Stromal cell of bone marrow (primary cell): ENCODE measurements at regions not wholly inside any gene's neighbourhood (a gene's known extent, or its start where the extent isn't known, plus 50 kb on each side); places are given as distances from the start of the nearest gene placed in this dataset.

Experiments
- DNase-seq: peaks from one replicate; pipeline ENCODE4 v3.0.0-alpha.2; 2012; ENCODE audit warnings: low read depth

- no peak for DNase-seq
Measured at GRCh38 chr7:34275624-34276023, 370.3 kb downstream of the BMPER start.

- DNase-seq = no peak
Measured at GRCh38 chr7:34277016-34277802, 371.9 kb downstream of the BMPER start.

- no peak for DNase-seq
Measured at GRCh38 chr7:34277803-34278199, 372.5 kb downstream of the BMPER start.

- DNase-seq = no peak
Measured at GRCh38 chr7:34281260-34281659, 375.9 kb downstream of the BMPER start.

- DNase-seq = no peak
Measured at GRCh38 chr7:34282271-34282670, 375.7 kb upstream of the NPSR1 start.

- DNase-seq = peak; percentile 18
Measured at GRCh38 chr7:34296663-34297062, 361.4 kb upstream of the NPSR1 start.

GRCh38 chr7:34298492-34299013, 359.5 kb upstream of the NPSR1 start:
- no peak for DNase-seq

- DNase-seq = no peak
Measured at GRCh38 chr7:34299066-34299465, 359.0 kb upstream of the NPSR1 start.

- no peak for DNase-seq
Measured at GRCh38 chr7:34307540-34307939, 350.5 kb upstream of the NPSR1 start.

- no peak for DNase-seq
Measured at GRCh38 chr7:34308595-34308994, 349.4 kb upstream of the NPSR1 start.

- no peak for DNase-seq
Measured at GRCh38 chr7:34309116-34309515, 348.9 kb upstream of the NPSR1 start.

GRCh38 chr7:34309584-34309983, 348.4 kb upstream of the NPSR1 start:
- DNase-seq = no peak

GRCh38 chr7:34311591-34311990, 346.4 kb upstream of the NPSR1 start:
- DNase-seq = no peak

- DNase-seq = no peak
Measured at GRCh38 chr7:34312624-34313023, 345.4 kb upstream of the NPSR1 start.

- no peak for DNase-seq
Measured at GRCh38 chr7:34313289-34313688, 344.7 kb upstream of the NPSR1 start.

GRCh38 chr7:34315032-34315431, 343.0 kb upstream of the NPSR1 start:
- DNase-seq = peak; percentile 55

- DNase-seq = no peak
Measured at GRCh38 chr7:34317039-34317438, 341.0 kb upstream of the NPSR1 start.

- no peak for DNase-seq
Measured at GRCh38 chr7:34320412-34320811, 337.6 kb upstream of the NPSR1 start.

GRCh38 chr7:34320926-34321661, 336.9 kb upstream of the NPSR1 start:
- peak; percentile 42 for DNase-seq

GRCh38 chr7:34322841-34323240, 335.2 kb upstream of the NPSR1 start:
- DNase-seq = no peak

GRCh38 chr7:34327681-34328080, 330.3 kb upstream of the NPSR1 start:
- no peak for DNase-seq

GRCh38 chr7:34330308-34330707, 327.7 kb upstream of the NPSR1 start:
- no peak for DNase-seq

GRCh38 chr7:34331102-34331501, 326.9 kb upstream of the NPSR1 start:
- no peak for DNase-seq
